Astrocyte of the spinal cord (primary cell): ENCODE measurements at regions not wholly inside any gene's neighbourhood (a gene's known extent, or its start where the extent isn't known, plus 50 kb on each side); places are given as distances from the start of the nearest gene placed in this dataset.

Experiments
- DNase-seq: peaks from one replicate; pipeline ENCODE4 v3.0.0; 2011; ENCODE audit warnings: low read depth, low spot score
- H3K4me3 ChIP-seq: 2 replicates; pipeline ENCODE4 v1.5.1; 2011; ENCODE audit warnings: low read depth, mild to moderate bottlenecking, low read length, moderate library complexity
- CTCF ChIP-seq: IDR thresholded peaks from 2 replicates; pipeline ENCODE4 v1.5.1; 2012; ENCODE audit warnings: low read depth, mild to moderate bottlenecking, low read length, inconsistent platforms
- in situ Hi-C: cut with HindIII; loops from 2 replicates; pipeline ENCODE4 v1.10.0; 2017; ENCODE audit warnings: low sequenced_read_pairs

GRCh38 chr1:25003457-25004190, 73.5 kb upstream of the RUNX3 start:
- peak; percentile 28 for DNase-seq
- H3K4me3 ChIP-seq, result no peak overlapping the region
- in situ Hi-C loops, result no loop called here
- no peak for TF ChIP-seq CTCF

DNA sequence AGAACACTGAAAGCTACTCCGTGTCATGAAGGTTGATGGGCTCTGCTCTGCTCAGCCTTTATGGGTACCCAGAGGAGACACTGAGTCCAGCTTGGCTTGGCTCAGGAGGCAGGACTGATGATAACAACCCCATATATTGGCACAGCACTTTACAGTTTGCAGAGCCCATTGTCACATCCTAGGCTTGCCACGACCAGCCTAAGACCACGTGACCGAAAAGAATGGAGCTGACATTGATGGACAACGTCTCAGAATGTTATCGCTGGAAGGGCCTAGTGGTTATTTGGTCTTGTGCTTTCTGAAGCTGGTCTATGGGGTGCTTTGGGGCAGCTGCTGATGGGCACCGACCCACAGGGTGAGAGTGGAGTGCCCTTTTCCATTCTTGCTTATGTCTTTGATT, 72.9 kb upstream of the RUNX3 start:
- H3K4me3 ChIP-seq, result no peak overlapping the region
- no peak for TF ChIP-seq CTCF
- no peak for DNase-seq
- in situ Hi-C loops, result no loop called here

DNA sequence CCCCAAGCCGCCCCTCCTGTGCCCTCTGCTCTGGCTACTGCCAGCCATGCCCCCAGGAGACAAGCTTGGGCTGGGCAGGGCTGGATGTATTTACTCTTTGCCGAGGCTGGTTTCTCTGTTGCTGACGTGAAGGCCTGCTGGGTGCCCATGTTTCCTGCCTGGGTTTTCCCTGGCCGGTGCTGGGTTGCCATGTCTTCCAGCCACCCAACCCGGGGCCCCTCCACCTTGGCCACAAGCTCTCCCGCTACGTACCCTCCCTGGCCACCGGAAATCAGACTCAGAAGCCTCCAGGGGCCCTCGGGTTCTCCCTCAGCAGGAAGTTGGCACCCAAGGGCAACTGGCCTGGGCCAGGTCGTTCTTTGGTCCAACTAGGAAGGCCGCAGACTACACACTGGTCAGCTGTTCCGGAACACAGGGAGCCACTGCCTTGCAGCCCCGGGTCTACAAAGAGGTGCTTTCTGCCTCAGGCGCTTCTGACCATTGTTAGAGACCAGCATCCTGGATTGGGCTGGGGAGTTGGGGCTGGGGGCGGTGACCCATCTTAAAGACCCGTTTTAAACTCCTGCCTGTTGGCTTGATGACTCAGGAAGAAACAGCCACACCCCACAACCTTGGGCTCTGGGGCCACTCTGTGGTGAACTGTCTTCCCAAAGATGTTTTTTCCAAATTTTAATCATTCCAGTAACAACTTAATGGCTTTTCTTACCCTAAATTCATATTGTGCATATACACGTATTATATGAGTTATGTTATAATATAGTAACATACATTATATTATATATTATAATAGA, 71.2 kb upstream of the RUNX3 start:
- in situ Hi-C loops, result no loop called here
- TF ChIP-seq CTCF, result no peak
- no peak overlapping the region for H3K4me3 ChIP-seq
- no peak for DNase-seq

- in situ Hi-C loops, result no loop called here
- no peak overlapping the region for H3K4me3 ChIP-seq
- no peak for TF ChIP-seq CTCF
- DNase-seq, result no peak
Observed at GRCh38 chr1:24999906-25000305, 69.8 kb upstream of the RUNX3 start.

GRCh38 chr1:24999426-24999825, 69.3 kb upstream of the RUNX3 start:
- DNase-seq, result no peak
- TF ChIP-seq CTCF, result no peak
- in situ Hi-C loops, result no loop called here

GRCh38 chr1:24998563-24999245, 68.6 kb upstream of the RUNX3 start:
- no peak overlapping the region for H3K4me3 ChIP-seq
- in situ Hi-C loops, result no loop called here
- no peak for TF ChIP-seq CTCF
- no peak for DNase-seq

More at GRCh38 chr1:24999426-24999825, 69.3 kb upstream of the RUNX3 start:
- no peak overlapping the region for H3K4me3 ChIP-seq
